NT2/D1 (cell line): ENCODE measurements at regions not wholly inside any gene's neighbourhood (a gene's known extent, or its start where the extent isn't known, plus 50 kb on each side); places are given as distances from the start of the nearest gene placed in this dataset.

Experiments used
- DNase-seq: peaks from one replicate; pipeline ENCODE4 v3.0.0-alpha.2; 2011; ENCODE audit warnings: low read depth, low spot score
- H3K27me3 ChIP-seq: 2 replicates; pipeline ENCODE4 v1.6.0; 2011; ENCODE audit warnings: mild to moderate bottlenecking; ENCODE audit not compliant: insufficient read length, insufficient read depth
- H3K36me3 ChIP-seq: 2 replicates; pipeline ENCODE4 v1.6.1; 2011; ENCODE audit warnings: mild to moderate bottlenecking, low read length, mixed read lengths; ENCODE audit not compliant: insufficient read depth, insufficient read length
- H3K4me1 ChIP-seq: 2 replicates; pipeline ENCODE4 v1.5.1; 2011; ENCODE audit not compliant: insufficient read depth, insufficient read length
- H3K4me3 ChIP-seq: 2 replicates; pipeline ENCODE4 v1.5.1; 2011; ENCODE audit warnings: low read depth; ENCODE audit not compliant: insufficient read length
- H3K9ac ChIP-seq: 2 replicates; pipeline ENCODE4 v1.6.0; 2011; ENCODE audit warnings: low read depth; ENCODE audit not compliant: insufficient read length
- H3K9me3 ChIP-seq: 2 replicates; pipeline ENCODE4 v1.5.1; 2011; ENCODE audit warnings: mild to moderate bottlenecking, low read length; ENCODE audit not compliant: insufficient read depth
- SUZ12 ChIP-seq: IDR thresholded peaks from 2 replicates; pipeline ENCODE4 v1.6.1; 2011; ENCODE audit not compliant: insufficient read length, insufficient read depth; ENCODE audit errors: extremely low read depth
- YY1 ChIP-seq: IDR thresholded peaks from 2 replicates; pipeline ENCODE4 v1.6.1; 2011; ENCODE audit not compliant: insufficient read length, insufficient read depth
- ZNF274 ChIP-seq: IDR thresholded peaks from 2 replicates; pipeline ENCODE4 v1.6.1; 2011; ENCODE audit warnings: mild to moderate bottlenecking, low read depth, low read length

- no peaks in the 10 kb centered on the region for H3K9me3 ChIP-seq
- no peak for TF ChIP-seq SUZ12
- no peak for TF ChIP-seq YY1
- no peak for TF ChIP-seq ZNF274
- no peaks in the 10 kb centered on the region for H3K36me3 ChIP-seq
- DNase-seq, result no peak
- H3K27me3 ChIP-seq, result no peaks in the 10 kb centered on the region
- no peak overlapping the region for H3K4me3 ChIP-seq
- no peak overlapping the region for H3K9ac ChIP-seq
- H3K4me1 ChIP-seq, result no peaks in the 10 kb centered on the region
Observed at GRCh38 chr3:177739461-177739860, 542.2 kb upstream of the TBL1XR1 start.

DNA sequence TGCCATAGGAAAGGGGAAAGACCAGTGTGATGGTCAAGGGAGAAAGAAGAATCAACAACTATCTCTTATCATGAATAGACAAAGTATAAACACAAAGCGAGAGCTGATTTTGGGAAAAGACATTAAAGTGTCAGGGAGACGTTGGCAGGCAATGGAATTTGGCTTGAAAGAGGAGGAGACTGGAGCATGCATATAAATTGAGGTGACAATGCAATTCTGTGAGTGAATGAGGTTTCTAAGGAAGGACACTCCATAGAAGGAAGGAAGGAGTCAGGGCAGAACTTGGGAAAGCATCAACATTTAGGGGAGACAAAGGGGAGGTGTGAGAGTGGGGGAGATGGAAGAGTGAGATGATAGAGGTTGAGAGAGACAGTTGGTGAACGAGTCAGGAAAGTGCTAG lies 543.0 kb upstream of the TBL1XR1 start:
- H3K27me3 ChIP-seq, result no peaks in the 10 kb centered on the region
- no peak for TF ChIP-seq YY1
- no peak overlapping the region for H3K4me3 ChIP-seq
- no peak overlapping the region for H3K9ac ChIP-seq
- H3K36me3 ChIP-seq, result no peaks in the 10 kb centered on the region
- no peaks in the 10 kb centered on the region for H3K9me3 ChIP-seq
- H3K4me1 ChIP-seq, result no peaks in the 10 kb centered on the region
- no peak for DNase-seq

- no peaks in the 10 kb centered on the region for H3K9me3 ChIP-seq
- no peaks in the 10 kb centered on the region for H3K4me1 ChIP-seq
- no peak for DNase-seq
- no peak overlapping the region for H3K4me3 ChIP-seq
- H3K36me3 ChIP-seq, result no peaks in the 10 kb centered on the region
- no peaks in the 10 kb centered on the region for H3K27me3 ChIP-seq
- H3K9ac ChIP-seq, result no peak overlapping the region
- no peak for TF ChIP-seq YY1
- no peak for TF ChIP-seq SUZ12
- no peak for TF ChIP-seq ZNF274
Observed at GRCh38 chr3:177742273-177742672, 545.0 kb upstream of the TBL1XR1 start.

GRCh38 chr3:177743173-177743890 lies 546.0 kb upstream of the TBL1XR1 start:
- no peak for TF ChIP-seq YY1
- TF ChIP-seq SUZ12, result no peak
- no peak for TF ChIP-seq ZNF274
- Histone ChIP-seq H3K27me3 (no peaks in the 10 kb centered on the region), H3K4me1 (no peaks in the 10 kb centered on the region), H3K4me3 (no peak overlapping the region), H3K36me3 (no peaks in the 10 kb centered on the region), H3K9me3 (no peaks in the 10 kb centered on the region), H3K9ac (no peak overlapping the region)
- DNase-seq, result no peak

GRCh38 chr3:177744873-177745606 lies 547.8 kb upstream of the TBL1XR1 start:
- Histone ChIP-seq H3K27me3 (no peaks in the 10 kb centered on the region), H3K9me3 (no peaks in the 10 kb centered on the region), H3K36me3 (no peaks in the 10 kb centered on the region), H3K9ac (no peak overlapping the region), H3K4me1 (no peaks in the 10 kb centered on the region), H3K4me3 (no peak overlapping the region)
- DNase-seq, result no peak
- TF ChIP-seq YY1 (no peak), SUZ12 (no peak), ZNF274 (no peak)

DNA sequence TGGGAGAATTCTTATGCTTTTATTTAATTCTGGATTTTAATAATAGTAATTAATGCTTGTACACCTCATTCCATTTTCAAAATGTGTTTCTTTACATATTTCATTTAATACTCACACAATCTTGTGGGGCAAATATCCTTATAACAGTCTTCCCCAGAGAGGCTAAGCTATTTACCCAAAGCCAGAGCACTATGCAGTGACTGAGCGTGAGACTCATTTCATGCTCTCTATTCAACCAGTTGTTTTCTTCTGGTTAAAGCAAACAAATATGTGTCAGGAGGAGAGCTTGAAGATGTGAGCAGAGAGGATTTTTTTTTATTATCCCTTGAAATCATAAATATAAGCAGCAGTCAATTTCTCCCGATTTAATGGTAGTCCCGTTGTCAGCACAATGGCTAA lies 548.3 kb upstream of the TBL1XR1 start:
- TF ChIP-seq YY1, result no peak
- TF ChIP-seq SUZ12, result no peak
- no peak for TF ChIP-seq ZNF274
- no peak for DNase-seq
- H3K4me1 ChIP-seq, result no peaks in the 10 kb centered on the region
- H3K9me3 ChIP-seq, result 0 out of 2 replicates have a peak, but pooled peaks cover under 1% of the 10 kb centered on the region
- no peaks in the 10 kb centered on the region for H3K36me3 ChIP-seq
- H3K9ac ChIP-seq, result no peak overlapping the region
- H3K27me3 ChIP-seq, result no peaks in the 10 kb centered on the region
- no peak overlapping the region for H3K4me3 ChIP-seq

DNA sequence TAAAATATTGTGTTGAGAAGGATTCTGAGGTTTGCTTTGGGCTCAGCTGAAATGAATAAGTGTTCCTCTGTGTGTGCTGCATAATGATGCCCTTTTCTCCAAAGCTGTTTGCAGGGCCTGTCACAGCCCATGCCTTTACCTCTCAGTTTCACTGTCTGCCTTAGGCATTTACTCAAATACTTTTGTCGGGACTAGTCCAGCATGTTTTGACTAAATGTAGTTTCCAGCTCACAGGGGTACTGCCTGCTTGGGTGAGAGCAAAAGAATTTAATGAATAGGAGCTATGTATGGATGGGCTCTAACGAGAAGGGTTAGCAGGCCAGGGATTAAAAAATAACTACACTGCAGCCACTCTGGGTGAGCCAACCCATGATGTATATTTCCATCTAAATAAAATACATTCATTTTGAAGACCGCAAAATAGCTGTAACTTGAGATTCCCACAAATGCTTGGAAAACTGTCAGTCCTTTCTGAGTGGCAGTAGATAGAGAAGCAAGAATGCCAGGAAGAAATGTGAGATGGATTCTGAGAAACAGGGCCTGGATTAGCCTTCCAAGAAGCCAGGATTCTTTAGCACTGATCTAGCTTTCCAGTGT lies 549.2 kb upstream of the TBL1XR1 start:
- Histone ChIP-seq H3K4me1 (no peaks in the 10 kb centered on the region), H3K36me3 (no peaks in the 10 kb centered on the region), H3K9me3 (0 out of 2 replicates have a peak, but pooled peaks cover 6% of the 10 kb centered on the region), H3K27me3 (no peaks in the 10 kb centered on the region), H3K4me3 (no peak overlapping the region), H3K9ac (no peak overlapping the region)
- DNase-seq, result no peak
- TF ChIP-seq ZNF274, result no peak
- no peak for TF ChIP-seq SUZ12
- TF ChIP-seq YY1, result no peak
